ENCODE measurements at regions not wholly inside any gene's neighbourhood (a gene's known extent, or its start where the extent isn't known, plus 50 kb on each side); places are given as distances from the start of the nearest gene placed in this dataset.

DNA sequence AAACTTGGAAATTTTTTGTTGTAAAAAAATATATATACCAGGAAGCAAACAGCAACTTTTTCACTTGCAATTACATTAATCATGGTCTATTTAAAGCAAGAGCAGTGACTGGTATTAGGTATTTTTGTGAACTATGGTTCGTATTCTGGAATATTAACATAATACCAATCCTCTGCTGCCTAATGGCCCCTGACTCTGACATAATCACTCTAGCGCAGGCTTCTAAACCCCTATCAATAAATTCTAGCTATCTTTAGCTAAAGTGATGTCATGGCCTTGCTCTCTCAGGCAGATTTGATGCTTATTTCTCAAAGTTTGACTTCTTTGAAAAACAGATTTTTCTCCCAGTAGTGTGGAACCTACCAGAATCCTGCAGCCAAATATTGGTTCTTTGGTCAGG, 808.3 kb downstream of the VGLL3 start:
- Histone ChIP-seq H3K27ac (no peak overlapping the region), H3K9me3 (no peaks in the 10 kb centered on the region), H3K27me3 (ENCODE audit: insufficient read depth in 3 of 3, low read length in 2 of 3) (no peaks in the 10 kb centered on the region), H3K36me3 (ENCODE audit: insufficient read depth in 1 of 2, low read depth in 1 of 2) (no peaks in the 10 kb centered on the region), H3K4me3 (no peak overlapping the region), H3K4me1 (no peaks in the 10 kb centered on the region)
- WGBS, 3 donors, result 83 to 90% (median 86%) methylated on average over 2 of the region's 2 CpGs
- DNase-seq (no peak), ATAC-seq (no peak)
- TF ChIP-seq, protein P1, sequence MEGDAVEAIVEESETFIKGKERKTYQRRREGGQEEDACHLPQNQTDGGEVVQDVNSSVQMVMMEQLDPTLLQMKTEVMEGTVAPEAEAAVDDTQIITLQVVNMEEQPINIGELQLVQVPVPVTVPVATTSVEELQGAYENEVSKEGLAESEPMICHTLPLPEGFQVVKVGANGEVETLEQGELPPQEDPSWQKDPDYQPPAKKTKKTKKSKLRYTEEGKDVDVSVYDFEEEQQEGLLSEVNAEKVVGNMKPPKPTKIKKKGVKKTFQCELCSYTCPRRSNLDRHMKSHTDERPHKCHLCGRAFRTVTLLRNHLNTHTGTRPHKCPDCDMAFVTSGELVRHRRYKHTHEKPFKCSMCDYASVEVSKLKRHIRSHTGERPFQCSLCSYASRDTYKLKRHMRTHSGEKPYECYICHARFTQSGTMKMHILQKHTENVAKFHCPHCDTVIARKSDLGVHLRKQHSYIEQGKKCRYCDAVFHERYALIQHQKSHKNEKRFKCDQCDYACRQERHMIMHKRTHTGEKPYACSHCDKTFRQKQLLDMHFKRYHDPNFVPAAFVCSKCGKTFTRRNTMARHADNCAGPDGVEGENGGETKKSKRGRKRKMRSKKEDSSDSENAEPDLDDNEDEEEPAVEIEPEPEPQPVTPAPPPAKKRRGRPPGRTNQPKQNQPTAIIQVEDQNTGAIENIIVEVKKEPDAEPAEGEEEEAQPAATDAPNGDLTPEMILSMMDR (IDR thresholded peaks at IDR 0.05), result no peak
- intact Hi-C loops (cut with DNase I), result no loop called here

DNA sequence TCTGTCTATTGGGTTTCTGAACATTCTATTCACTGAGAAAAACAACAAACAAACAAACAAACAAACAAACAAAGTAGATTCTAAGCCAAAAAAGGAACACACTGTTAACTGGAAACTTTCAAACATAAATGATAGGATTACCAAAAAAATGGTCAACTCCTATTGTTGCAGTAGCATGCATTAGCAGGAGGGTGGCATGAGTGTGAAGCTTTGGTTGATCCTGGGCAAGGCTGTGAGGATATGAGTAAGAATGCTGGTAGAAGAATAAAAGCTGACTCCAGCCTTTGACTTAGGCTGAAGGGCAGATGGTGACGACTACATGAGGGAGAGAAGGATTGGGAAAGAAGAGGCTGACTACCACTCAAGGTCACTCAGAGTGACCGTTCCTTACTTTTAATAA, 810.3 kb downstream of the VGLL3 start:
- Histone ChIP-seq H3K27ac (no peak overlapping the region), H3K4me3 (no peak overlapping the region), H3K36me3 (ENCODE audit: insufficient read depth in 1 of 2, low read depth in 1 of 2) (no peaks in the 10 kb centered on the region), H3K9me3 (no peaks in the 10 kb centered on the region), H3K27me3 (ENCODE audit: insufficient read depth in 3 of 3, low read length in 2 of 3) (no peaks in the 10 kb centered on the region), H3K4me1 (no peaks in the 10 kb centered on the region)
- DNase-seq (no peak), ATAC-seq (no peak)
- intact Hi-C loops (cut with DNase I), result no loop called here
- TF ChIP-seq, protein P1 (IDR thresholded peaks at IDR 0.05), result no peak
- 65 to 78% (median 69%) methylated on average over 2 of the region's 2 CpGs for WGBS, 3 donors

DNA sequence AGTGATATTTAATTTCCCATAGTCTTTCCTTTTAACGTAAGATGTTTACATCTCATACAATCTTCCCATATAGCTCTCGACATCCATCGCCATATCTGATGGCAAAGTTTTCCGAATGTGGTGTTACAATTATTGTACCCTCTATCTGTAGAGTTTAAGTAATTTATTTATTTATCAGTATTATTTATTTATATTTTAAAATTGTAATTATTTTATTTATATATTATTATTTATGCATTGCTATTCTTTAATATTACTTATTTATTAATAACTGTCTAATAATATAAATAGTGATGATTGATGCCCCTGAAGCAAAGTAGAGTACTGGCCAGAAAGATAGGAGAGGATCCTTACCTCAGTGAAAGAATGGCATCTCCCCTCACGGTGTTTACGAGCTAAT, 812.9 kb downstream of the VGLL3 start:
- intact Hi-C loops (cut with DNase I), result no loop called here

DNA sequence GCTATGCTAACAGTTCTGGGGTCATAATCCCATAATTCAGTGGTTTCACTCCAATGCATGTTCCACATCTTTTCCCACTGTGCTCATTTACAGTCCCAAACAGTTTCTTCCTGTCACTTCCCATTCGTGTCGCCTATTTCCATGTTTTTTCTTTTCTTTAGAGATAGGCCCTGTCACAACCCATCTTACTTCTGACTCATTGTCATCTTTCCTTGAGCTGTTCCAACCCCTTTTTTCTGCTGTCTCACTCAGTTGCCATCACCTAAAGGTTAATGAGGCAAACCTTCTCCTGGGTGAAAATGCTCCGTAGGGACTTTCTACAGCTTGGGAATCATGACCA, 814.5 kb downstream of the VGLL3 start:
- 82 to 92% (median 84%) methylated on average over 3 of the region's 3 CpGs for WGBS, 3 donors

More for the DNA sequence above, 812.9 kb downstream of the VGLL3 start:
- ATAC-seq, result no peak
- H3K9me3 ChIP-seq, result no peaks in the 10 kb centered on the region
- TF ChIP-seq, protein P1 (IDR thresholded peaks at IDR 0.05), result no peak
- no peak for DNase-seq
- no peak overlapping the region for H3K4me3 ChIP-seq
- H3K27me3 ChIP-seq (ENCODE audit: insufficient read depth in 3 of 3, low read length in 2 of 3), result no peaks in the 10 kb centered on the region
- WGBS, 3 donors, result 94 to 96% (median 94%) methylated on average over 6 of the region's 6 CpGs
- H3K4me1 ChIP-seq, result no peaks in the 10 kb centered on the region
- H3K27ac ChIP-seq, result no peak overlapping the region
- no peaks in the 10 kb centered on the region for H3K36me3 ChIP-seq (ENCODE audit: insufficient read depth in 1 of 2, low read depth in 1 of 2)

More for the DNA sequence above, 814.5 kb downstream of the VGLL3 start:
- Histone ChIP-seq H3K27me3 (ENCODE audit: insufficient read depth in 3 of 3, low read length in 2 of 3) (no peaks in the 10 kb centered on the region), H3K4me3 (no peak overlapping the region), H3K36me3 (ENCODE audit: insufficient read depth in 1 of 2, low read depth in 1 of 2) (no peaks in the 10 kb centered on the region), H3K4me1 (no peaks in the 10 kb centered on the region), H3K27ac (no peak overlapping the region), H3K9me3 (no peaks in the 10 kb centered on the region)
- TF ChIP-seq, protein P1 (IDR thresholded peaks at IDR 0.05), result no peak
- DNase-seq, result no peak
- ATAC-seq, result no peak
- intact Hi-C loops (cut with DNase I), result no loop called here

All from psoas muscle (tissue), 7 donors.